ENCODE measurements at regions not wholly inside any gene's neighbourhood (a gene's known extent, or its start where the extent isn't known, plus 50 kb on each side); places are given as distances from the start of the nearest gene placed in this dataset.

DNA sequence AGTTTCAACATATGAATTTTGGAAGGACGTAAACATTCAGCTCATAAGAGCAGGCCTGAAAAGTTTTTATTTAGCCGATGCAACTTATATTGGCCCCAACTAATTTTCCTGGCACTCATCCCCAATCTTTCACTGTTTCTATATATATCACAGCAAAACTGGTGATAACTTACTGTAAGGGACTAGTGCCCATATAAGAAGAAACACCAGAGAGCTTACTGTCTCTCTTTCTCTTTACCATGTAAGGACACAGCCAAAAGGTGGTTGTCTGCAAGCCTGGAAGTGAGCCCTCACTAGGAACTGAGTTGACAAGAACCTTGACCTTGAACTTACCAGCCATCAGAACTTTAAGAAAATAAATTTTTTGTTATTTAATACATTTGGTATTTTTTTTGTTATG lies 807.4 kb upstream of the CITED2 start:
- Histone ChIP-seq H4K20me1 (ENCODE audit: insufficient read depth) (no peaks in the 10 kb centered on the region), H3K9ac (no peak overlapping the region), H3K79me2 (ENCODE audit: insufficient read depth) (no peaks in the 10 kb centered on the region), H3K36me3 (ENCODE audit: low read depth) (no peaks in the 10 kb centered on the region), H3F3A (ENCODE audit: insufficient read depth) (peaks cover 39% of the 10 kb centered on the region), H3K9me3 (ENCODE audit: low read depth) (no peaks in the 10 kb centered on the region), H3K9me2 (ENCODE audit: insufficient read depth) (no peaks in the 10 kb centered on the region), H2AFZ (no peak overlapping the region), H3K4me3 (no peak overlapping the region), H3K4me1 (ENCODE audit: insufficient read depth) (peaks cover 40% of the 10 kb centered on the region), H3K27me3 (replicated peaks; ENCODE audit: insufficient read depth) (no peaks in the 10 kb centered on the region), H3K27ac (no peak overlapping the region), H3K4me2 (ENCODE audit: unreplicated experiment) (no peak overlapping the region)
- no peak for DNase-seq
- TF ChIP-seq EZH2 (IDR thresholded peaks at IDR 0.05; ENCODE audit: insufficient read depth, poor library complexity, severe bottlenecking), result no peak
- no peak for TF ChIP-seq EZH2phosphoT487 (IDR thresholded peaks at IDR 0.05; ENCODE audit: insufficient read depth, low read depth)
- in situ Hi-C loops (cut with MboI), result no loop called here
- WGBS, 2 experiments (ENCODE audit: low coverage in 1 of 2, low lambda C conversion rate in 2 of 2, missing lambda C conversion rate in 2 of 2), result 97 to 100% methylated on average over 2 of the region's 2 CpGs

DNA sequence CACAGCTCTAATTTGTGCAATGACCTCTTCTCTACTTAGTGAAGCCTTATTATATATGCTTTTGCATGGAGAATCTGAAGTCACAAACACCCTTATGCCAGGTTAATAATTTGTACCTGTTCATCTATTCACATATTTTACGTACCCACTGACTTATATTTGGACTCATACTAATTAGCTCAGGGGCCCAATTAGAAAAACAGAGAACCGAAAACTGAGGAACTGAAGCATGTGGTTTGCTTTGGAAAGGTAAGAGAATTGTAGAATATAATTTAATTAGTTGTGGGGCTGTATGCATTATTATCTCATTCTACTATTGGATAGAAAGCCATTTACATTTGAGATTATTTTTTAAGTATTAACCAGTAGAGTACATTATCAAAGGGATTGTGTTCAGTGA lies 805.9 kb upstream of the CITED2 start:
- no peak overlapping the region for H2AFZ ChIP-seq
- no peak overlapping the region for H3K9ac ChIP-seq
- H3K79me2 ChIP-seq (ENCODE audit: insufficient read depth), result no peaks in the 10 kb centered on the region
- H3K4me2 ChIP-seq (ENCODE audit: unreplicated experiment), result no peak overlapping the region
- no peaks in the 10 kb centered on the region for H3K9me3 ChIP-seq (ENCODE audit: low read depth)
- H3K9me2 ChIP-seq (ENCODE audit: insufficient read depth), result no peaks in the 10 kb centered on the region; the same call in 1 of the 2 replicates
- no peaks in the 10 kb centered on the region for H4K20me1 ChIP-seq (ENCODE audit: insufficient read depth)
- no peak overlapping the region for H3K4me3 ChIP-seq
- no peak overlapping the region for H3K27ac ChIP-seq
- TF ChIP-seq EZH2phosphoT487 (IDR thresholded peaks at IDR 0.05; ENCODE audit: insufficient read depth, low read depth) (no peak), EZH2 (IDR thresholded peaks at IDR 0.05; ENCODE audit: insufficient read depth, poor library complexity, severe bottlenecking) (no peak)
- peaks cover 46% of the 10 kb centered on the region for H3K4me1 ChIP-seq (ENCODE audit: insufficient read depth)
- DNase-seq, result no peak
- in situ Hi-C loops (cut with MboI), result no loop called here
- peaks cover 39% of the 10 kb centered on the region for H3F3A ChIP-seq (ENCODE audit: insufficient read depth)
- no peaks in the 10 kb centered on the region for H3K27me3 ChIP-seq (replicated peaks; ENCODE audit: insufficient read depth)
- WGBS, 2 experiments (ENCODE audit: low coverage in 1 of 2, low lambda C conversion rate in 2 of 2, missing lambda C conversion rate in 2 of 2), result 98 to 100% methylated on average over 2 of the region's 2 CpGs
- no peaks in the 10 kb centered on the region for H3K36me3 ChIP-seq (ENCODE audit: low read depth)

DNA sequence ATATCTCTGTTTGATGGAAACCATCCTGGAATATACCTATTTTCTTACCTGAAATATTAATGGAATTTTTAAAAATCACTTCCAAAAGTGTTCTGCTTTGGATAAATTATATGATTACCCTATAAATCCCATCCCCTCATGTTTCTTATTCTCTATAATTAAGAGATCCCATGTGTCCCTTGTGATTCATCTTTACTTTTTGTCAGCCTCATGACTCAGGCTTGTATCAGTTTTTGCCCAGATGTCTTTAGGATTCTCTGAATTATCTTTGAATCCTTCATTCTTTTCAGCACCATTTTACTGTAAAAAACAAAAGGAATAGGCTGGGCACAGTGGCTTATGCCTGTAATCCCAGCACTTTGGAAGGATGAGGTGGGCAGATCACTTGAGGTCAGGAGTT lies 804.5 kb upstream of the CITED2 start:
- Histone ChIP-seq H3K9ac (no peak overlapping the region), H3K9me3 (ENCODE audit: low read depth) (no peaks in the 10 kb centered on the region), H3K4me3 (no peak overlapping the region), H3F3A (ENCODE audit: insufficient read depth) (peaks cover 46% of the 10 kb centered on the region), H3K27me3 (replicated peaks; ENCODE audit: insufficient read depth) (no peaks in the 10 kb centered on the region), H3K9me2 (ENCODE audit: insufficient read depth) (no peaks in the 10 kb centered on the region; the same call in 1 of the 2 replicates), H3K4me1 (ENCODE audit: insufficient read depth) (peaks cover 49% of the 10 kb centered on the region), H4K20me1 (ENCODE audit: insufficient read depth) (no peaks in the 10 kb centered on the region), H3K27ac (peak overlapping the region; percentile 42), H3K36me3 (ENCODE audit: low read depth) (no peaks in the 10 kb centered on the region), H3K79me2 (ENCODE audit: insufficient read depth) (no peaks in the 10 kb centered on the region), H2AFZ (no peak overlapping the region), H3K4me2 (ENCODE audit: unreplicated experiment) (peak overlapping the region; percentile 28)
- in situ Hi-C loops (cut with MboI), result no loop called here
- DNase-seq, result peak; percentile 84
- no peak for TF ChIP-seq EZH2 (IDR thresholded peaks at IDR 0.05; ENCODE audit: insufficient read depth, poor library complexity, severe bottlenecking)
- no peak for TF ChIP-seq EZH2phosphoT487 (IDR thresholded peaks at IDR 0.05; ENCODE audit: insufficient read depth, low read depth)

DNA sequence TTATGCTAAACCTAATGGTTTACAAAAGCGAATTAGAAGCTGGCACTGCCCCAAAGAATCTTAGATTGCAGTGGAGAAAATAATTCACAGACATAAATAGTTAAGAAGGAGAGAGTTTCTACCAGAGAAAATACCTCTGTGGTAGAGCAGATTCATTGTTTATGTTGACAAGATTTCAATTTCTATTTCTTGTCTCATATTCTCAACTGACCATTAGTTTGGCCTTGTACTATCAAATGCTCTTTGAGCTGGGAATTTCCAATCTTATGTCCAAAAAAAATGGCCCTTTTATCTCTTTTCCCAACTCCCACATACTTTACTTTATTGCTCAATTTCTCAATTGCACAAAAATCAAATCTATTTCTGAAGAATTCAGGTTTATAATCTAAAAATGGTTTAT lies 804.1 kb upstream of the CITED2 start:
- 96 to 100% methylated on average over 1 of the region's 1 CpG for WGBS, 2 experiments (ENCODE audit: low coverage in 1 of 2, low lambda C conversion rate in 2 of 2, missing lambda C conversion rate in 2 of 2)
- peaks cover 49% of the 10 kb centered on the region for H3K4me1 ChIP-seq (ENCODE audit: insufficient read depth)

DNA sequence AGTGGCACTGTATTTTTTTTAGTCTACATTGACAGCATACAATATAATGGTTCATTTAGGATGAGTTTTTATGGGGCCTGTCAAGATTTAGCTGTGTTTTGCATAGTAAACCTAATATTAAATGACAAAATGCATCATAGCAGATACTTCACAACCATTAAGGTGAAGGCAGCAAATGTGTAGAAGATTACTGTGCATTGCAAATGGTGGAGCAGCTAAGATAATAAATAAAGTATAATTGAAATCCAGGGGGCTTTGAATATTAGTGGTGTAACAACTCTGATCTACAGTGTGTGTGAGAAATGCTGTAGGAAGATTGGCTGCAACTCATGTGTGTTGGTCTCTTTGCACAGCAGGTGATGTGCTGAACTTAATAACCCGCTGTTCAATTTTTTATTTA lies 801.9 kb upstream of the CITED2 start:
- TF ChIP-seq EZH2phosphoT487 (IDR thresholded peaks at IDR 0.05; ENCODE audit: insufficient read depth, low read depth) (no peak), EZH2 (IDR thresholded peaks at IDR 0.05; ENCODE audit: insufficient read depth, poor library complexity, severe bottlenecking) (no peak)
- Histone ChIP-seq H3K27me3 (replicated peaks; ENCODE audit: insufficient read depth) (no peaks in the 10 kb centered on the region), H3K79me2 (ENCODE audit: insufficient read depth) (no peaks in the 10 kb centered on the region), H3K9ac (no peak overlapping the region), H3K4me1 (ENCODE audit: insufficient read depth) (peaks cover 40% of the 10 kb centered on the region), H3K9me2 (ENCODE audit: insufficient read depth) (no peaks in the 10 kb centered on the region; the same call in 1 of the 2 replicates), H3K9me3 (ENCODE audit: low read depth) (no peaks in the 10 kb centered on the region), H2AFZ (no peak overlapping the region), H3K36me3 (ENCODE audit: low read depth) (no peaks in the 10 kb centered on the region), H3F3A (ENCODE audit: insufficient read depth) (peaks cover 33% of the 10 kb centered on the region), H4K20me1 (ENCODE audit: insufficient read depth) (no peaks in the 10 kb centered on the region), H3K4me2 (ENCODE audit: unreplicated experiment) (no peak overlapping the region), H3K4me3 (no peak overlapping the region), H3K27ac (no peak overlapping the region)
- 97 to 100% methylated on average over 1 of the region's 1 CpG for WGBS, 2 experiments (ENCODE audit: low coverage in 1 of 2, low lambda C conversion rate in 2 of 2, missing lambda C conversion rate in 2 of 2)
- DNase-seq, result no peak
- in situ Hi-C loops (cut with MboI), result no loop called here

More for the DNA sequence above, 804.1 kb upstream of the CITED2 start:
- H3K36me3 ChIP-seq (ENCODE audit: low read depth), result no peaks in the 10 kb centered on the region
- H3K9ac ChIP-seq, result no peak overlapping the region
- no peaks in the 10 kb centered on the region for H4K20me1 ChIP-seq (ENCODE audit: insufficient read depth)
- no peak overlapping the region for H2AFZ ChIP-seq
- peak overlapping the region; percentile 28 for H3K4me2 ChIP-seq (ENCODE audit: unreplicated experiment)
- no peak for TF ChIP-seq EZH2 (IDR thresholded peaks at IDR 0.05; ENCODE audit: insufficient read depth, poor library complexity, severe bottlenecking)
- no peak for TF ChIP-seq EZH2phosphoT487 (IDR thresholded peaks at IDR 0.05; ENCODE audit: insufficient read depth, low read depth)
- DNase-seq, result peak; percentile 40
- H3K9me3 ChIP-seq (ENCODE audit: low read depth), result no peaks in the 10 kb centered on the region
- no peaks in the 10 kb centered on the region for H3K79me2 ChIP-seq (ENCODE audit: insufficient read depth)
- no peaks in the 10 kb centered on the region; the same call in 1 of the 2 replicates for H3K9me2 ChIP-seq (ENCODE audit: insufficient read depth)
- peaks cover 46% of the 10 kb centered on the region for H3F3A ChIP-seq (ENCODE audit: insufficient read depth)
- no peak overlapping the region for H3K4me3 ChIP-seq
- peak overlapping the region; percentile 42 for H3K27ac ChIP-seq
- H3K27me3 ChIP-seq (replicated peaks; ENCODE audit: insufficient read depth), result no peaks in the 10 kb centered on the region
- in situ Hi-C loops (cut with MboI), result no loop called here

All from GM23248 (cell line).